ENCODE measurements at regions not wholly inside any gene's neighbourhood (a gene's known extent, or its start where the extent isn't known, plus 50 kb on each side); places are given as distances from the start of the nearest gene placed in this dataset.

- Histone ChIP-seq H3K9me2 (ENCODE audit: insufficient read depth) (no peaks in the 10 kb centered on the region), H3K79me2 (ENCODE audit: low read depth) (no peaks in the 10 kb centered on the region), H3K9me3 (ENCODE audit: insufficient read depth, low read depth) (no peaks in the 10 kb centered on the region), H2AFZ (no peak overlapping the region), H3K27me3 (ENCODE audit: insufficient read depth, low read depth) (no peaks in the 10 kb centered on the region), H3F3A (ENCODE audit: insufficient read depth, low read depth) (no peaks in the 10 kb centered on the region), H4K20me1 (ENCODE audit: insufficient read depth) (no peaks in the 10 kb centered on the region), H3K4me2 (no peak overlapping the region), H3K36me3 (ENCODE audit: low read depth) (no peaks in the 10 kb centered on the region), H3K4me1 (replicated peaks; ENCODE audit: insufficient read depth) (no peaks in the 10 kb centered on the region), H3K4me3 (no peak overlapping the region), H3K27ac (no peak overlapping the region)
- intact Hi-C loops (cut with micrococcal nuclease; ENCODE audit: unreplicated experiment): no loop called here
- no peak for TF ChIP-seq EZH2 (IDR thresholded peaks at IDR 0.05; ENCODE audit: low read depth)
- TF ChIP-seq, protein P1, sequence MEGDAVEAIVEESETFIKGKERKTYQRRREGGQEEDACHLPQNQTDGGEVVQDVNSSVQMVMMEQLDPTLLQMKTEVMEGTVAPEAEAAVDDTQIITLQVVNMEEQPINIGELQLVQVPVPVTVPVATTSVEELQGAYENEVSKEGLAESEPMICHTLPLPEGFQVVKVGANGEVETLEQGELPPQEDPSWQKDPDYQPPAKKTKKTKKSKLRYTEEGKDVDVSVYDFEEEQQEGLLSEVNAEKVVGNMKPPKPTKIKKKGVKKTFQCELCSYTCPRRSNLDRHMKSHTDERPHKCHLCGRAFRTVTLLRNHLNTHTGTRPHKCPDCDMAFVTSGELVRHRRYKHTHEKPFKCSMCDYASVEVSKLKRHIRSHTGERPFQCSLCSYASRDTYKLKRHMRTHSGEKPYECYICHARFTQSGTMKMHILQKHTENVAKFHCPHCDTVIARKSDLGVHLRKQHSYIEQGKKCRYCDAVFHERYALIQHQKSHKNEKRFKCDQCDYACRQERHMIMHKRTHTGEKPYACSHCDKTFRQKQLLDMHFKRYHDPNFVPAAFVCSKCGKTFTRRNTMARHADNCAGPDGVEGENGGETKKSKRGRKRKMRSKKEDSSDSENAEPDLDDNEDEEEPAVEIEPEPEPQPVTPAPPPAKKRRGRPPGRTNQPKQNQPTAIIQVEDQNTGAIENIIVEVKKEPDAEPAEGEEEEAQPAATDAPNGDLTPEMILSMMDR (conservative IDR thresholded peaks at IDR 0.05): no peak
- BruUV-seq (replicated peaks): no TSS peak
- ChIA-PET POLR2A (ENCODE audit: unreplicated experiment) (no interaction called here), CTCF (no interaction called here)
- DNase-seq: no peak
Measured at GRCh38 chr15:36335659-36336058, 243.8 kb upstream of the CDIN1 start.

- no TSS peak for BruUV-seq (replicated peaks)
- Histone ChIP-seq H3K4me2 (no peak overlapping the region), H3K36me3 (ENCODE audit: low read depth) (no peaks in the 10 kb centered on the region), H4K20me1 (ENCODE audit: insufficient read depth) (no peaks in the 10 kb centered on the region), H3K4me1 (replicated peaks; ENCODE audit: insufficient read depth) (0 out of 2 replicates have a peak, but pooled peaks cover 6% of the 10 kb centered on the region), H3K27ac (no peak overlapping the region), H3K9me2 (ENCODE audit: insufficient read depth) (no peaks in the 10 kb centered on the region), H3F3A (ENCODE audit: insufficient read depth, low read depth) (no peaks in the 10 kb centered on the region), H3K4me3 (no peak overlapping the region), H3K9me3 (ENCODE audit: insufficient read depth, low read depth) (no peaks in the 10 kb centered on the region), H3K79me2 (ENCODE audit: low read depth) (no peaks in the 10 kb centered on the region), H3K27me3 (ENCODE audit: insufficient read depth, low read depth) (no peaks in the 10 kb centered on the region), H2AFZ (no peak overlapping the region)
- TF ChIP-seq, protein P1 (conservative IDR thresholded peaks at IDR 0.05): no peak
- TF ChIP-seq EZH2 (IDR thresholded peaks at IDR 0.05; ENCODE audit: low read depth): no peak
- DNase-seq: no peak
- POLR2A ChIA-PET (ENCODE audit: unreplicated experiment): no interaction called here
- intact Hi-C loops (cut with micrococcal nuclease; ENCODE audit: unreplicated experiment): no loop called here
- CTCF ChIA-PET: no interaction called here
Measured at GRCh38 chr15:36344887-36345286, 234.5 kb upstream of the CDIN1 start.

DNA sequence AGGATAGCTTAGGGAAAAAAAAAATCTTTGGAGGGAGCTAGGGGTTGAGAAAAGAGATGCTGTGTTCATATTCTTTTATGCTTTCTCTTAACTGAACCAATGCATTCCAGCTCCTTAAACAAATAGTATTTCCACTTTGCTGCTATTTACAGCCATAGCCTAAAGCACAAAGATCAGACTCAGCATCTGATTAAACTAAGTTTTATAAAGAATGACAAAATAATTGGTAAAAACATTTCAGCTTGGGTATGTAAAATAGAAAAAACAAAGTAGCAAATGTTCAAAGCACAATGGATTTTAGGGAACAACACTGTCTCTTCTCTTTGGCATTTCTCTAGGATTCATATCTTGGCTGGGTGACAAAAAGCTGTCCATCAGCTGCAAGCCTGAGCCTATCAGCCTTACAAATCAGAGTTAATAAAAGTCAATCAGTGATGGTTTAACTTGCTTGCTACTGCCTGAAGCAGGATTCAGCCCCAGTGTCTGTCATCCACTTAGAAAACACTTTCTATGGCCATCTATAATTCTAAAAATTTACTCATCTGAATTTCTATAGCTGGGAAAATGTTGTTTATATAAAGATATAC lies 232.1 kb upstream of the CDIN1 start:
- ChIA-PET CTCF (interaction anchor here (0.5 kb wide), 1 partner anchor 649 kb away, joined by 4 read pairs; no protein-coding TSS in a partner anchor), POLR2A (ENCODE audit: unreplicated experiment) (no interaction called here)
- Histone ChIP-seq H3K4me3 (no peak overlapping the region), H3K27me3 (ENCODE audit: insufficient read depth, low read depth) (no peaks in the 10 kb centered on the region), H3K4me1 (replicated peaks; ENCODE audit: insufficient read depth) (0 out of 2 replicates have a peak, but pooled peaks cover 6% of the 10 kb centered on the region), H2AFZ (no peak overlapping the region), H3K4me2 (no peak overlapping the region), H3K9me2 (ENCODE audit: insufficient read depth) (no peaks in the 10 kb centered on the region), H3K79me2 (ENCODE audit: low read depth) (no peaks in the 10 kb centered on the region), H3K27ac (no peak overlapping the region), H3F3A (ENCODE audit: insufficient read depth, low read depth) (no peaks in the 10 kb centered on the region), H3K9me3 (ENCODE audit: insufficient read depth, low read depth) (no peaks in the 10 kb centered on the region), H3K36me3 (ENCODE audit: low read depth) (no peaks in the 10 kb centered on the region), H4K20me1 (ENCODE audit: insufficient read depth) (no peaks in the 10 kb centered on the region)
- intact Hi-C loops (cut with micrococcal nuclease; ENCODE audit: unreplicated experiment): no loop called here
- DNase-seq: no peak
- TF ChIP-seq EZH2 (IDR thresholded peaks at IDR 0.05; ENCODE audit: low read depth): no peak
- TF ChIP-seq, protein P1 (conservative IDR thresholded peaks at IDR 0.05): no peak
- no TSS peak for BruUV-seq (replicated peaks)

Data from PC-9 (cell line).